DMS 273 (cell line): ENCODE measurements at regions not wholly inside any gene's neighbourhood (a gene's known extent, or its start where the extent isn't known, plus 50 kb on each side); places are given as distances from the start of the nearest gene placed in this dataset.

Experiments used
- DNase-seq: peaks from one replicate; lab custom pipeline; 2025; ENCODE audit not compliant: unreplicated experiment; lab: John Stamatoyannopoulos, UW

DNA sequence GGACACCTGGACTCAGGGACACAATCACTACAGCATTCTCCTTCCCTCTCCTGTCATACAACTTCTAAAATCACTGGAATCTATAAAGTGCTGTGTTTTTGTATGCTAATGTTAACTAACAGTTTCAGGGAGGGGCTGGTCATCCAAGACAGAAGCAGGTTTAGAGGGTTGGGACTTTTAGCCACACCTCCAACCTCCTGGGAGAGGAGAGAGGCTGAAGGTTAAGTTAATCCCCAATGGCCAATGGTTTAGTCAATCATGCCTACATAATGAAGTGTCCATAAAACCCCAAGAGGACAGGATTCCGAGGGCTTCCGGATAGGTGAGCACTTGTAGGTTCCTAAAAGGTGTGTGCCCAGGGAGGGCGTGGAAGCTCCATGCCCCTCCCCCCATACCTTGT lies 219.3 kb upstream of the CTNNB1 start:
- no peak for DNase-seq

DNA sequence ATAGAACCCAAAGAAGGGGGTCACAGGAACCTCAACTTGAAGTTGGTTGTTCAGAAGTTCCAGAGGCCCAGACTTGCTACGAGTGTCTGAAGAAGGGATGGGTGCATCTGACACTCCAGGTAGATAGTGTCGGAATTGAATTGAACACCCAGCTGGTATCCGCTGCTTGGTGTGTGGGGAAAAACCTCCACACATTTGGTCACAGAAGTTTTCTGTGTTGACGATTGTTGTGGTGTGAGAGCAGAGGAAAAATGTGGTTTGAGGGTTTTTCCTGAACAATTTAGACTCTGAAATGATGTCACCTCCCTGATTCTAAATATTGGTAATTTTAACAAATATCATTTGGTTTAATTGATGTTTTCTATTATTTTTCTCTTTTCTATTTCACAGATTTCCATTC lies 218.8 kb upstream of the CTNNB1 start:
- no peak for DNase-seq

DNA sequence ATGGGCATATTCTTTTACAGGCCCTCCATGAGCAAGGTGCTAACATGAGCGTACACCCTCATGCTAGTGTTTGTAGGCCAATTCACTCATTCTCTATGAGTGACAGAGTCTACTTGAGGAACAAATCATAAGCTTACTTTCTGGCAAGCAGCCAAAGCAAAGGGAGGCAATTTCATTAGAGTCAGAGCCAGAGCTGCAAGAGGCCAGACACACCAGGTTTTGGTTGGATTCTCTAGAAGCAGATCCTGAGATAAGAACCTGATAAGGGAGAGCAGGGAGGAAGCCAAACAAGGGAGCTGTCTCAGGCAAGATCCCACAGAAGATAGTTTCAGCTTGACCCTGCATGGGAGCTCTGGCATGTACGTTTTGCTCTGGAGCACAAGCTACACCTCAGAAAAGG lies 214.1 kb upstream of the CTNNB1 start:
- DNase-seq = peak; percentile 18

DNA sequence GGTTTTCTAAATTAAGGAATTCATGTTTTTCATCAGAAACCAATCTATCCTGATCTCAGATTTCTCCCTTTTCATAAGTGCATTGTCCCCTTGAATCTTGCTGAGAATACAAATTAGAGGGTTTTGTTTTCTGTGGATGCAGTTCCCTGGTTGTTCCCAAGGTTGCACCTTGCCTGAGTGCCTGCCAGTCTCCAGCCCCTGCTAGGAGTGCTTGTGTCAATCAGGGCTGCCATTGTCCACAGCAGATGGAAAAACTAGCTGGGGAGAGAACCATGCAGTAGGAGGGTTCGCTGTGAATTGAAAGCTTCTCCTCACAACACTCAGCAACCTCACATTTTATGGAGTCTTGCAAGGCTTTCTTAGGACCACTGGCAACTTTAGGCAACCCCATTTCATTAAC lies 210.8 kb upstream of the CTNNB1 start:
- no peak for DNase-seq

DNA sequence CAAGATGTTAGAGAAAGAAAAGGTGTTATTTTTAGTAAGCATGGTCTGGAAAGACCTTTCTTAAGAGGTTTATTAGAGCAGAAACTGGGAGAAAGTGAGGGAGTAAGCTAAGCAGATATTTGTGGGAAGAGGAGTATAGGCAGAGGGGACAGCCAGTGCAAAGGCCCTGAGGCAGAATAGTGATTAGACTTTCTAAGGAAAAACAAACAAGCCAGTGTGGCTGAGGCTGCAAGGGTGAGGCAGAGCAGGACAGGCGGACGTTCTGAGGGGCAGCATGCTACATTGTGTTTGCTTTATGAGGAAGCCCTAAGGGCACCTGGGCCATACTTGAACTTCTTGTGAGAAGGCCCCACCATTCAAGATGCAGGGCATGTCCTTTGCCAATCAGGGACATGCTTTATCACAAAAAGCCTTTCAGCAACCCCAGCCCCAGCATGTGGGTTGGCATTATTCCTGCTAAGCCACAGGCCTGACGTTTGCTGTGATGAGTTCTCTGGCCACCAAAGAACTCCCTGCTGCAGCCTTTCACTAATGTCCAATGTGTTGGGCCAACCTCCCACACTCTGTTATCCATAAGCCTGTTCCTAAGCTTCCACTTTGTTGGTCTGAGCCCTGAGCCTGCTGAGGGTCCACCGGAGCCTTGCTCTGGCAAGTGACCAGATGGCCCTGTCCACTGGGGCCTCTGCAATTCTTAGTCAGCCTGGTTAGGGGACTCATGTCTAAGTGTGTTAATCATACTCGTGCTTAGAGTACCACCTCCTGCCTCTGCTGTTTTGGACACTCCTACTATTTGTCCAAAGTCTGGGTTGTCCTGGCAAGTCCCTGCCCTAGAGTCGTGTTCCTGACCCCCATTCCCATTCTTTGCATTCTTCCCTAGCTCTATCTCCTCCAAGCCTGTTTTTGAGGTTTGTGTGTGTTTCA lies 209.9 kb upstream of the CTNNB1 start:
- DNase-seq = no peak

DNA sequence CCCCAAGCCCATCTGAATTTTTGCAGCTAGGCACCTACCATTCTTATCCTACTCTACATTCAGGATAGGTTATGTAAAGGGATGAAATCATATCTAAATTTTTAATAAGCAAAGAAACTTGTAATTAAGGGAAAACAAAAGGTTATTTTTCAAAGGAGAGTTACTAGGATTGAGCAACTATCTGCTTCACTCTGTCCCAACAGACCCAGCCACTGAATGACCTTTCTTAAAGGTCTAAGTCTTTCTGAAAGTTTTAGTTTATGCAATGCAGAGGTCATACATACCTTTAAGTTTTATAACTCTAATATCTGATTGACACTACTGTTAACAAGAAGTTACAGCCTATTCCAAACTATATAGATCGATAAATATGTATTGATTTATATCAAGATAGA lies 209.2 kb upstream of the CTNNB1 start:
- DNase-seq = no peak

DNA sequence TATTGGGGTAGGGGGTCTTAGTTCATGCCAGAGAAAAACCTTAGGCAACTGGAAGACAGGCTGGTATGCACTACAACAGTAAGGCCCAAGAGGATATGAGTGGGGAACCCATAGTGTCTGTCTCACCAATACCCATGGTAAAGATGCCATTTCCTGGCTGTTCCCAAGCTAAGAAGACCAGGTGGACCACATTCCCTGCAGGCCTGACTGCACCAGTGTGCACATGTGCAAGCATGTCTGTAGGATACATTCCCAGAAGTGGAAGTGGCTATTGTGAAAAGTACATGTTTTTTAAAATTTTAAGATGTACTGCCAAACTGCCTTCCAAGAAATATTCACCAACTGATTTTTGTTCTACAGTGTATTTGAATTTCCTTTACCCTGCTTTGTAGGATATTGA lies 207.3 kb upstream of the CTNNB1 start:
- no peak for DNase-seq

DNA sequence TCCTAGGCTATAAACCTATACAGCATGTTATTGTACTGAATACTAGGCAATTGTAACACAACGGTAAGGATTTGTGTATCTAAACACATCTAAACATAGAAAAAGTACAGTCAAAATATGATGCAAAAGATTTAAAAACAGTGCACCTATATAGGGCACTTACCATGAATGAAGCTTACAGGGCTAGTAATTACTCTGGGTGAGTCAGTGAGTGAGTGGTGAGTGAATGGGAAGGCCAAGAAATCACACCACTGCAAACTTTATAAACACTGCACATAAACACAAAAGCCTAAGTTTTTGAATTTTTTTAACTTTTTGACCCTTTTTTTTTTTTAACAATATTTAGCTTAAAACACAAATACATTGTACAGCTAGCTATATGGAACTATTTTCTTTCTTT lies 204.7 kb upstream of the CTNNB1 start:
- no peak for DNase-seq

DNA sequence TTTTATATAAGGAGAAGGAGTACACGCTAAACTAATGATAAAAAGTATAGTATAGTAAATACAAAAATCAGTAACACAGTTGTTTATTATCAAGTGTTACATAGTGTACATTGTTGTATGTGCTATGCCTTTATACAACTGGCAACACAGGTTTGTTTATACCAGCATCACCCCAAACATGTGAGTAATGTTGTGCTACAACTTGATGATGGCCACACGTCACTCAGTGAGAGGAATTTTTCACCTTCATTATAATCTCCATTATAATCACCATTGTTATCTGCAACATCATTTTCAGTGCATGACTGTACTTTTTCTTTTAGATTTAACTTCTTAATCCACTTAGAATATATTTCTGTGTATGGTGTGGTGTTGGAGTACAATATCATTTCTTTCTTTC lies 204.0 kb upstream of the CTNNB1 start:
- DNase-seq = no peak

DNA sequence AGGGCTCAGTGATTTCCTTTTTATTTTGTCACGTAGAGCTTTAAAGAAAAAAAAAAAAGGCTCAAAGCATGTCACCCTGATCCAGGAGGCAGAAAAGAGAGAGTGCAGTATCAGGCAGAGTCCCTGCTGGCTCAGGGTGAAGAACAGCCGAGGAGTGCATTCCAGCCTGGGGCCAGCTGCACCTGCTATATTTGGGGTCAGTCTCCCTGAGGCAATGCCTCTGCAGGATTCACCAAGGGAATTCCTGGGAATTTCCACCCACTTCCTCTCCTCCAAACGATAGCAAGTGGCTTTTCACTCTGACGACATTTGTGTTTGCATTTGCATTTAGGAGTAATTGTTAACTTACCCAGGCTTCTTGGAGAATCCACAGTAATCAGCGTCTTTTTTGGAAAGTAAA lies 202.9 kb upstream of the CTNNB1 start:
- no peak for DNase-seq

DNA sequence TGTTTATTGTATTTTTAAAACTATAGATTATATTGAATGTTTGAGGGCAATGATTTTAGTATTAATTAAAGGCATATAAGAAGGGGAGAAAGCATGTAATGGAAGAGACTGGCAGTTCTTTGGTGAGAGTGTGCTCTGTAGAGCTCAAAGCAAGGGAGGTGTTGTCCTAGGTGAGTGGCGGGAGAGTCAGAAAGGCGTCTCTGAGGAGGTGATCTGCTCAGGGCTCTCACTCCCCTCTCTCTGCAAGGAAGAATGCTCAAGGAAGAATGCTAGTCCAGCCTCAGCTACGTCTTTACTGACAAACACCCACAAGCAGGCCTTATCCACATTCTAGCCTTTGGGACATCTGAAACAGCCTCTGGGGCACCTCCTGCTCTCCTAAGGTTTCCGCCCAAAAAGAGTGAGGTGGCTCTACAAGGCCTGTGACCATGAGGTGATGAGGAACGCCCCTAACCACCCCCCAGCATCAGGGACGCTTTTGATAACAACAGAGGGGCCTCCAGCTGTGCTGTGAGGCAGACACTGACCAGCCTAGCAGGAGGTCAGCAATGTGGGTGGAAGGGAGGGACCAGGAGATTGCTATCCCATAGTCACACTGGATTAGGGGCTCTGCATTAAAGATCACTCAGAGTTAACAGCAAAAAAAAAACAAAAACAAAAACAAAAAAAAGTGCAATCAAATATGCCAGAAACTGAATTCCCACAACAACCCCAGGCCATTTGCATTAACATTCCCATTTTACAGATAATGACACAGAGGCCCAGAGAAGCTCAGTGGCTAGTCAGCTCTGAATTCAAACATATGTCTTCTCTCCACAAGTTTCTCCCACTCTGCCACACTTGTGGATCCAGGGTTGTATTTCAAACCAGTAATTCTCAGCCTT lies 202.2 kb upstream of the CTNNB1 start:
- no peak for DNase-seq

DNA sequence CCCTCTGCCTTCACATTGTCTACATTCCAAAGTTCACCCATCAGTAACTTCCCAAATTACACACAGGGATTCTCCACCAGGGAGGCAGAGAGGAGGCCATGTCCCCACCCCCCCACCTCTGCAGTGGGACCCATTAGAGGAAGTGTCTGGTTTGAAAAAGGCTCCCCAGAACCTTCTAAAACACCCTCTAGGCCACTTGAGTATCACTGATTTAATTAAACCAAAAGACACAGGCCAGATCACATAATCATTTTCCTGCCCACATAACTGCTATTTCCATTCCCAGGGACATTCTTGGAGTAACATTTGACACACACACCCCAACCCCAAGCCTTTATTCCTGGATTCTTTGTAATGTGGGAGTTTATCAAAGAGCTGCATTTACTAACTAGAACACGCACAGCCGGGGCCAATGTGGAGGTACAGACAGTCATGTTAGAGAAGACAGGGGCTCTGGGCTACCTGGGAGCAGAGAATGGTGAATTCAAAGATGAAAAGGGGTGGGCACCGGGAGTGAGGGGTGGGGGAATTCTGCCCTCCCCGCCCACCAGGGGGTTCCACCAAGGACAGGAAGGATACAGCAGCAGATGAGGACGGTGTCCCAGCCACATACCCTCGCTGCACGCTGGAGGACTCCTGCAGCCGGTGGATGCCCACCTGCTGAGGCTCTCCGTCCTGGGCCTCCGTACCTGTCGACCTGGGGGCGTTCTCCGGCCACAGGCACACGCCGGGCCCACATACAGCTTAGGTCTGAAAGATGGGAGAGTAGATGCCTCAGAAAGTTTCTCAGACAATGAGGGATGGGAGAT lies 201.4 kb upstream of the CTNNB1 start:
- DNase-seq = no peak

DNA sequence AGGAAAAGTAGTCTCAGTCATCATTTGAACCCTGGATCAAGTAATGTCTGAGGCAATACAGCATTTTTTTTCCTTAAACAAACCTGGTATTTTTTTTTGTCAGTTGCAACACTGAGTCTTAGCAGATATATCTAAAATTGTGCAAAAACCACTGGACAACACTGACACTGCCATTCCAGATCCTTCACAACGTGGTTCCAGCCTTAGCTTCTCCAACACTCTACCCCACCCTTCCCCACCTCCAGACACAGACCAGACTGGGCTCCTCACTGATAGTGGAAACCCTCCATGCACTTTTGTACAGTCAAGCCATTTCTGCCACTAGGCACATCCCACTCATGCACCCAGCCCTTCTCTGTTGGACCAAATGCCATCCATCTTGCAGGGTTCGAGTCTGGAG lies 199.6 kb upstream of the CTNNB1 start:
- no peak for DNase-seq

DNA sequence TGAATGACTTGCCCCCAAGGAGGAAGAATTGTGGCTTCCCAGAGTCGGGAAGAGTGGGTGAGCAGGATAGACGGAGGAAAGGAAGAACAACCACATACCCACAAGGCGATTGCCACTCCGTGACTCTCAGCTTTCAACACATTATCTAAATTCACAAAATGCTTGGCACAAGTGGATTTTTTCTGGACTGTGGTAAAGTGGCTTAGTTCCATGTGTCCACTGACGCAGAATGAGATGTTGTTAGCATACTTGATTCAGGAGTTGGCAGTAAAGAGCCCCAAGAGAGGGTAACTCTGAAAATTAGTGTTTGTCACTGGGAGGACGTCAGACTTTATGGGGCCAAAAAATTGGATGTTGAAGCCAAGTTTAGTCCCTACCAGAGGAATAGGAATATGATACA lies 198.8 kb upstream of the CTNNB1 start:
- DNase-seq = no peak

DNA sequence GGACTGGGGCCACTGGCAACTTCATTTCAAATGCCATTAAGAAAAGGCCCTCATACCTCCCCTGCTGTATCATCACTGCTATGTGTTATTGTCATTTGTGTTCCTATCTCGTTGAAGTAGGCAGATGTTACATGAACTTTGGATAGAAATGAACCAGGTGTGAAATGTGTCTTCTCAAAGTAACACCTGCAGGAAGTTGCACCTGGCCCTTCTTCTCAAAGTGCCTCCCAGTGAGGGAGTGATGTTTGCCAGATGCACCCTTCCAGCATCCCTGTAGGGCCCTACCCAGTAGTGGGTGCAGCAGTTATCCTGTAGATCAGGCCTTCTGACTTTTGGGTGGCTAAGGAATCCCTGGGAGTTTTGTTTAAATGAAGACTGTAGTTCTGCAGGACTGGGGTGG lies 197.7 kb upstream of the CTNNB1 start:
- no peak for DNase-seq

DNA sequence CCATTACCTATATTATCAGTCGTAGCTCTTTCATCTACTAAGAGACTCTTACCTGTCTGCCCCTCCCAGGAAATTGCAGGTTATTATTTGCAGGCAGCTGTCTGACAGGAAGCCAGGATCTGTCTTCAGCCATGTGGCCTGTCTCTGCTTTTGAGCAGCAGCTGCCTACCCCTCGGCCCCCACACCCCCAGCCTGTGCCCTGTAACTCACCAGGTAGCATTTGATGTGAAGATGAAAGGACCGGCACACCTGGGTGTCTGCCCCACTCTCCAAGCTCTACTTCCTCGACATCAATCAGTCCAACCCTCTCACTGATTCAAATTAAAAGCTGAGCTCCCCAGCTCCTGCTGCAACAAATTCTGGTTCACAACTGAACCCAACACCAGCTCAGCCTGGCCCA lies 197.2 kb upstream of the CTNNB1 start:
- DNase-seq = no peak

DNA sequence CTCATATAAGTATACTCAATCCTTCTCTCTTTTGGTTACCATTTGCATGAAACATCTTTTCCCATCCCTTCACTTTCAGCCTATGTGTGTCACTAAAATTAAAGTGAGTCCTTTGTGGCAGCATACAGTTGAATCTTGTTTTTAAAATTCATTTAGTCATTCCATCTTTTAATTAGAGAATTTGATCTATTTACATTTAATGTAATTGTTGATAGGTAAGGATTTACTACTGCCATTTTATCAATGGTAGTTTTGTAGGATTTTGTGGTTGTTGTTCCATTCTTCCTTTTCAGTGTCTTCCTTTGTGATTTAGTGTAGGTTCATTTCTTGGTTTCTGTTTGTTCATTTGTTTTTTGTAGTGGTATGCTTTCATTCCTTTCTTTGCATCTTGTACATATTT lies 191.9 kb upstream of the CTNNB1 start:
- no peak for DNase-seq

DNA sequence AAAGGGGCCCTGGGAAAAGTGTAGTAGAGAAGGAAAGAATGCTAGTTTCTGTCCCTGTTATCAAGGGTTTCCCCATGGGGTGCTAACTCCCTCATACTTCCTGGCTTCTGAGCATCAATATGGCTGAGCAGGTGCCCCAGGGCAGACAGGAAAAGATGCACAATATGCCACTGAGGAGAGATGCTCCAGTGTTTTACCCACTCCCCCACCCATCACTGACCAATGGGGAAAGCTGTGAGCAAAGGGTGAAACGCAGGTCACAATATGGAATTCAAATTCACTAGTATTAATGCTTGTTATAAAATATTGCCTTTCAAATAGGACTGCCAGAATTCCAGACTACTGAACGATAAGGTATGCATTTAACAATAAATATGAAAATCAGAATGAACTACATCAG lies 187.5 kb upstream of the CTNNB1 start:
- DNase-seq = no peak

DNA sequence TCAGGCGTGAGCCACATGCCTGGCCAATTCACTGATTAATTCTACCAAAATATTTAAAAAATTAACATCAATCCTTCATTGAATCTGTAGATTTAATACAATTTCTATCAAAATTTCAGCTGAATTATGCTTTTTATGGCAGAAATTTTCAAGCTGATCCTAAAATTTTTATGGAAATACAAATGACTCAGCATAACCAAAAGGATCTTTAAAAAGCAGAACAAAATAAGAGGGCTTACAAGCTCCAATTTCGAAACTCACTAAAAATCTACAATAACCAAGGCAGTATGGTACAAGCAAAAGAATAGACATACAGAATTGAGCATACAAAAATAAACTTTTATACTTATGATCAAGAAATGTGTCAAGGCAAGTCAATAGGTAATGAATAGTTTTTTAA lies 180.4 kb upstream of the CTNNB1 start:
- no peak for DNase-seq

DNA sequence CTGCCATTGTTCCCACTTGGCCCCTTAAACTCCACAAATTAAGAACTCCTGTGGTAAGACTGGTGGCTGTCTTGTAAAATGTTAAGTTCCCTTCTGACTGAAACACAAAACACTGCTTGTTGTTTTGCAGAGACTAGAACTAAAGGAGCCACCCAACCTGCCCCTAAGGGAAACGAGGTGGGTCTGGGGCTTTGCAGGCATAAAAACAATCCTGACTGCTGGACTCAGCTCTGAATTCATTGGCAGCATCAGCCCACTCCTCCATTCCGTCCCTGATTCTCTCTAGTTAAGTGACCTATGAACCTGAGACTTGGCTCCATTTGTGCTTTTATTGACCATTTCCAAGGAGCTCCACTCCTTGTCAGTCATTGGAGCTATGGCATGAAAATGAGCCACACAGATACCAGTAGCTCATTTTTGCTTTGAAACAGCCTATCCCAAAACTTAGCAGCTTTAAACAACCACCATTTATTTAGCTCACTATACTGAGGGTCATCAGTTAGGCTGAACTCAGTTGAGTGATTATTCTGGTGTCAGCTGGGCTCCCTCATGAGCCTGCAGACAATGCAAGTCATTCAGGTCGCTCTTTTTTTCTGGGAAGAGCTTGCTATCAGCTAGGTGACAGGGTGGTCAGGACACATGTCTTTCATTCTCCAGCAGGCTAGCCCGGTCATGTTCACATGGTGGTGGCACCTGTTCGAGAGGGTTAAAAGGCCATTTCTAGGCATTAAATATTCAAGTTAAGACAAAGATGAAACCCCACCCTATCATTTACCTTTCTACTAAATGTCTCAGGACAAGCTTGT lies 175.1 kb upstream of the CTNNB1 start:
- DNase-seq = no peak
